ENCODE measurements at regions not wholly inside any gene's neighbourhood (a gene's known extent, or its start where the extent isn't known, plus 50 kb on each side); places are given as distances from the start of the nearest gene placed in this dataset.

- TF ChIP-seq ZNF274 (IDR thresholded peaks at IDR 0.05; ENCODE audit: low read depth, low read length) = no peak
- no peak for TF ChIP-seq SUZ12 (IDR thresholded peaks at IDR 0.05; ENCODE audit: extremely low read depth, insufficient read depth, insufficient read length)
- no peak for TF ChIP-seq YY1 (IDR thresholded peaks at IDR 0.05; ENCODE audit: insufficient read depth, insufficient read length)
Observed at GRCh38 chr20:54849741-54850140, 374.3 kb downstream of the DOK5 start.
